HG02938 (cell line): ENCODE measurements at regions not wholly inside any gene's neighbourhood (a gene's known extent, or its start where the extent isn't known, plus 50 kb on each side); places are given as distances from the start of the nearest gene placed in this dataset.

Experiments used
- ATAC-seq: cut with Tn5 transposase; IDR thresholded peaks from one replicate; pipeline ENCODE4 v1.9.1; 2021; ENCODE audit warnings: mild to moderate bottlenecking, moderate library complexity; ENCODE audit not compliant: unreplicated experiment

GRCh38 chr6:134720353-134721059, 229.4 kb downstream of the ALDH8A1 start:
- no peak for ATAC-seq

GRCh38 chr6:134719911-134720310, 230.0 kb downstream of the ALDH8A1 start:
- ATAC-seq = no peak

- ATAC-seq = no peak
Observed at GRCh38 chr6:134719286-134719685, 230.6 kb downstream of the ALDH8A1 start.

- ATAC-seq = no peak
Observed at GRCh38 chr6:134714679-134715078, 235.2 kb downstream of the ALDH8A1 start.

- ATAC-seq = no peak
Observed at GRCh38 chr6:134714113-134714512, 235.8 kb downstream of the ALDH8A1 start.

GRCh38 chr6:134712311-134712710, 237.6 kb downstream of the ALDH8A1 start:
- ATAC-seq = no peak

GRCh38 chr6:134708079-134708478, 241.8 kb downstream of the ALDH8A1 start:
- no peak for ATAC-seq

- ATAC-seq = no peak
Observed at GRCh38 chr6:134707342-134708031, 242.4 kb downstream of the ALDH8A1 start.

- no peak for ATAC-seq
Observed at GRCh38 chr6:134706806-134707205, 243.1 kb downstream of the ALDH8A1 start.

- no peak for ATAC-seq
Observed at GRCh38 chr6:134706153-134706552, 243.7 kb downstream of the ALDH8A1 start.

- no peak for ATAC-seq
Observed at GRCh38 chr6:134703206-134703605, 246.7 kb downstream of the ALDH8A1 start.

- no peak for ATAC-seq
Observed at GRCh38 chr6:134702279-134702678, 247.6 kb downstream of the ALDH8A1 start.

- no peak for ATAC-seq
Observed at GRCh38 chr6:134701301-134701700, 248.6 kb downstream of the ALDH8A1 start.

- ATAC-seq = no peak
Observed at GRCh38 chr6:134698228-134698627, 251.7 kb downstream of the ALDH8A1 start.

- no peak for ATAC-seq
Observed at GRCh38 chr6:134692008-134692407, 257.9 kb downstream of the ALDH8A1 start.

GRCh38 chr6:134691180-134691579, 258.7 kb downstream of the ALDH8A1 start:
- ATAC-seq = no peak

GRCh38 chr6:134690048-134690447, 259.9 kb downstream of the ALDH8A1 start:
- ATAC-seq = no peak

- no peak for ATAC-seq
Observed at GRCh38 chr6:134689641-134690040, 260.3 kb downstream of the ALDH8A1 start.

GRCh38 chr6:134689177-134689576, 260.7 kb downstream of the ALDH8A1 start:
- ATAC-seq = no peak

- ATAC-seq = no peak
Observed at GRCh38 chr6:134686071-134686470, 263.8 kb downstream of the ALDH8A1 start.

- ATAC-seq = no peak
Observed at GRCh38 chr6:134684423-134684795, 265.5 kb downstream of the ALDH8A1 start.

GRCh38 chr6:134683783-134684422, 266.0 kb downstream of the ALDH8A1 start:
- ATAC-seq = no peak
